ENCODE measurements at regions not wholly inside any gene's neighbourhood (a gene's known extent, or its start where the extent isn't known, plus 50 kb on each side); places are given as distances from the start of the nearest gene placed in this dataset.

- TF ChIP-seq CHD2 (IDR thresholded peaks at IDR 0.05; ENCODE audit: borderline replicate concordance, low read depth, low read length) (no peak), HDAC2 (IDR thresholded peaks at IDR 0.05) (no peak), TCF12 (IDR thresholded peaks at IDR 0.05; ENCODE audit: low read depth, low read length) (no peak), ASH2L (IDR thresholded peaks at IDR 0.05; ENCODE audit: borderline replicate concordance, low read depth) (no peak), ETV6 (conservative IDR thresholded peaks at IDR 0.05 in 1 of 2, IDR thresholded peaks at IDR 0.05 in 1 of 2; ENCODE audit: borderline replicate concordance in 1 of 2, low read depth in 1 of 2) (no peak), ZNF24 (IDR thresholded peaks at IDR 0.05) (no peak), TCF3 (IDR thresholded peaks at IDR 0.05; ENCODE audit: borderline replicate concordance, insufficient read depth, low read depth, low read length) (no peak)
Measured at GRCh38 chr20:58096880-58097423, 131.5 kb downstream of the ANKRD60 start (continued).

DNA sequence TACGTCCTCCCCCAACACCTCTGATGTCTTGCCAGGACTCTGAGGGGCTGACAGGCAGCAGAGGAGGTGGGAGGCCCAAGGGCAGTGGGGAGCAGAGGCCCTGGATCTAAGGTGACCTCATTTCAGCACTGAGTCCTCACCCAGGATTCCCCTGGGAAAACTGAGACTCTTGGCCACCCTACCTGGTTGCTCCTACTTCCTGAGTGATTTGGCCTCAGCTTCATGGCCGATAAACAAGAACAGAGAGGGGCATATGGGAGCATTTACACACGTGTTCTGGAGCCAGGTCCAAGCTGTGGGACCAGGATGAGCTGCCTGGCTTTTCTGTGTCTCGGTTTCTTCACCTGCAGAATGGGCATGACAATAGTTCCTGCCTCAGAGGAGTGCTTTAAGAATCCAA is 133.8 kb downstream of the ANKRD60 start:
- RAD21 ChIA-PET (ENCODE audit: unreplicated experiment), result no interaction called here
- no peak overlapping the region for H3K27ac ChIP-seq (ENCODE audit: control insufficient read depth, insufficient read depth)
- FAIRE-seq (no peak), ATAC-seq (no peak), DNase-seq (ENCODE audit: low read depth, low spot score) (no peak)
- in situ Hi-C loops (cut with MboI) (no loop called here), intact Hi-C loops (cut with micrococcal nuclease; ENCODE audit: unreplicated experiment) (no loop called here)
- H3K4me1 ChIP-seq (ENCODE audit: control insufficient read depth, insufficient read depth, low read length), result no peaks in the 10 kb centered on the region
- no peaks in the 10 kb centered on the region for H3K79me2 ChIP-seq (ENCODE audit: control insufficient read depth, insufficient read depth, low read length)
- H3K9ac ChIP-seq (ENCODE audit: control insufficient read depth, insufficient read depth, low read length), result no peak overlapping the region
- BruUV-seq (replicated peaks), result no TSS peak
- POLR2A ChIA-PET, result no interaction called here
- no peak overlapping the region for H2AFZ ChIP-seq (ENCODE audit: control insufficient read depth, low read depth, low read length)
- H3K27me3 ChIP-seq (replicated peaks in 1 of 2; ENCODE audit: control insufficient read depth in 2 of 2, insufficient read depth in 2 of 2, low read length in 1 of 2), result peaks cover 2 to 6% of the 10 kb centered on the region in 2 experiments; a peak in 3 of 4 replicates
- 1% methylated on average over 4 of the region's 4 CpGs for WGBS (ENCODE audit: insufficient coverage, insufficient replicate concordance, low lambda C conversion rate, missing lambda C conversion rate)
- H3K9me3 ChIP-seq (replicated peaks; ENCODE audit: control insufficient read depth, insufficient read depth, low read length), result no peaks in the 10 kb centered on the region
- TF ChIP-seq ZNF24 (IDR thresholded peaks at IDR 0.05), result no peak
- TF ChIP-seq MXI1 (IDR thresholded peaks at IDR 0.05; ENCODE audit: low read depth, low read length), result no peak
- TF ChIP-seq LARP7 (IDR thresholded peaks at IDR 0.05), result no peak
- TF ChIP-seq FOXK2 (IDR thresholded peaks at IDR 0.05), result no peak
- no peak for TF ChIP-seq REST (IDR thresholded peaks at IDR 0.05; ENCODE audit: low read depth, low read length)
- CTCF ChIA-PET, result no interaction called here
- no peak overlapping the region for H3K4me3 ChIP-seq
- H4K20me1 ChIP-seq (ENCODE audit: control insufficient read depth, insufficient read depth), result no peaks in the 10 kb centered on the region
- no peaks in the 10 kb centered on the region for H3K36me3 ChIP-seq (ENCODE audit: control insufficient read depth in 2 of 2, insufficient read depth in 2 of 2, low read length in 1 of 2)
- SMC1A ChIA-PET (ENCODE audit: uncharacterized antibody, unreplicated experiment), result no interaction called here
- H3K4me2 ChIP-seq (ENCODE audit: control insufficient read depth, insufficient read depth), result no peak overlapping the region

All from GM12878 (cell line).